GM18507 (cell line): ENCODE measurements at regions not wholly inside any gene's neighbourhood (a gene's known extent, or its start where the extent isn't known, plus 50 kb on each side); places are given as distances from the start of the nearest gene placed in this dataset.

Experiments used
- DNase-seq: peaks from one replicate; pipeline ENCODE4 v3.0.0; 2011; ENCODE audit warnings: low read depth; ENCODE audit not compliant: insufficient read length; ENCODE audit errors: extremely low spot score
- FAIRE-seq: peaks from 2 replicates; lab custom pipeline; 2011; peaks lifted over from hg19 to GRCh38; lab: Jason Lieb, UNC

DNA sequence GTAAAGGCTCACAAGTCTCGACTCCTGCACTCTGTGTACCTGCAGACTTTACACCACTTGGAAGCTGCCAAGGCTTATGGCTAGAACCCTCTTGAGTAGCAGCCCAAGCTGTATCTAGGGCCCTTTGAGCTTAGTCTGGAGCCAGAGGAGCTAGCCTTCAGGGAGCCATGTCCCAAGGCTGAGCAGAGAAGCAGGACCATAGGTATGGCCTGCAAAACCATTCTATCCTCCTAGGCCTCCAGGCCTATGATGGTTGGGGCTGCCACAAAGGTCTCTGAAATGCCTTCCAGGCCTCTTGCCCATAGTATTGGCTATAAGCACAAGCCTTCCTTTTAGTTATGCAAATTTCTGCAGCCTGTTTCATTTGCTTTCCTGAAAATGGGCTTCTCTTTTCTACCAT is 380.7 kb upstream of the CPXCR1 start:
- FAIRE-seq (no peak), DNase-seq (no peak)

DNA sequence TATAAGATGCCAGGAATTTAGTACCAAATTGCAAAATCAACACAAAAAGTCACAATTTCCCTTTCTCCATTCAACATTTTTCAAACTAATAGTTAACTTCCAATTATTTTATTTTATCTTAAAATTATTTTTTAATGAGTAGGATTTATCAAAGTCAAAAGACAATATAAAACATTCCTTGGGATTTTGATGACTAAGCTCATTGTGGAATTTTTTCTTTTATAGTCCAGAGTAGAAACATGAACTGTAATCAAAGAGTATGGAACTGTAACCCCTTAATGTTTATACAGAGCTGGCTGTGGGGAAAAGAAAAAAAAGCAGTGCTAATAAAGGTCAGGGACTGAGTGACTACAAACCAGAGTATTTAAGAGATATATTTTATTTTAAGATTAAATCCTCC is 368.6 kb upstream of the CPXCR1 start:
- DNase-seq = no peak
- no peak for FAIRE-seq

DNA sequence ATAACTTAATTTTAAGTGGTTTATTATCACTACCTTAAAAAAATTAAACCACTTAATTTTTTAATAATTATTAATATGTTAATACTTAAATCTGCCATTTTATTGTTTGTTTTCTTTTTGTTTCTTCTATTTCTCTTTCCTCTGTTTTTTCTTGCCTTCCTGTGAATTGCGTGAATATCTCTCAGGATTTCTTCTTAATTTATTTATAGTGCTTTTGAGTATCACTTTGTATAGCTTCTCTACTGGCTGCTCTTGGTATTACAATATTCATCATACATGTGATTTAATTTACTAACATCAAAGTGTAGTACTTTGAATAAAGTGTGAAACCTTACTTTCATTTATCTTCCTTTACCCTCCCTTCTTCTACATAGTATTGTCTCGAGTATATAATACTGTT is 349.5 kb upstream of the CPXCR1 start:
- DNase-seq = no peak
- no peak for FAIRE-seq

DNA sequence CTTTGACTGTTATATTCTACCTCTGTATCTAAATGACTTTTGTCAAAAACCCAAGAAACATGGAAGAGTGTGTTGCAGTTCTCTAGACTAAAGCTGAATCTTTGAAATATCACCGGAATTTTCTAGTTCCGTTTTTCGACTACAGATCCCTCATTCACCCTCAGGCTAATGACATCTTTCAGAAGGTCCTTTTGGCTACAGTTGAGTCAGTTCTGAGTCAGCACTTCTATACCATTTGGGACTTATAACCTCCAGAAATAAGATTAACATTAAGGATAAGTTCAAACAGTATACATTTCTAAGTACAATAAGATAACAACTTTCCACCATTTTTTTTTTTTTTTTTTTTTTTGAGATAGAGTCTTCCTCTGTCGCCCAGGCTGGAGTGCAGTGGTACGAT is 331.0 kb upstream of the CPXCR1 start:
- FAIRE-seq (no peak), DNase-seq (no peak)

DNA sequence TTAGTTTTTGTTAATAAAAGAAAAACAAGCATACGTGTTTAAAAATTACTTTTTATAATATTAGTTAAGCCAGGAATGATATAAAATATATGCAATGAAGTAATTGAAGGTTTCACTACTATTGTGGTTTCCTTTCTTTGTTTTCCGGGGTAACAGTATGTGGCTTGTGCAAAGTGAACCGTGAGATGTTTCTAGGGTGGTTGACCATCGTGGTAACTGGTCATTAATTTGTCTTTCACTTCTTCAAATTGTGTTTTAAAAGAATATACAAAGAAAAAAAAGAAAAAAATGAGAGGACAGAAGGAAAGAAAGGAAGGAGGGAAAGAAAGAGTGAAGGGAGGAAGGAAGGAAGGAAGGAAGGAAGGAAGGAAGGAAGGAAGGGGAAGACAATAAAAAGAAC is 330.1 kb upstream of the CPXCR1 start:
- DNase-seq (no peak), FAIRE-seq (no peak)

DNA sequence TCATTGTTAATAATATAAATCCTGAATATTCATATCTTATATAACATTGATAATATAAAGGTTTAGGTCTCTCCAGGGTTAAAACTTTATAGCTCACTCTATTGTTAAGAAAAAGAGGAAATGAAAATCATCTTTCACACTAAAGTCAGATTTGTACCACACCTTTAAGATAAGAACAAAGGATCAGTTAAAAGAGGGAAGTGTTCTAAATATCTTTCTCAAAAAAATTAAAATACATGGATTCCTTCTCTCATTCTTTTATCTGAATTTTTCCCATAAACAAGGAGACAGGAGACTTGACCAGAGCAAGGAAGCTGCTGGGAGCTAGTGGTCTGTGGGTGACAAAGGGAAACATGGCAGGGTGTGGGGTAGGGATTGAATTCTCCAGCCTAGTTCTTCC is 323.0 kb upstream of the CPXCR1 start:
- FAIRE-seq = no peak

DNA sequence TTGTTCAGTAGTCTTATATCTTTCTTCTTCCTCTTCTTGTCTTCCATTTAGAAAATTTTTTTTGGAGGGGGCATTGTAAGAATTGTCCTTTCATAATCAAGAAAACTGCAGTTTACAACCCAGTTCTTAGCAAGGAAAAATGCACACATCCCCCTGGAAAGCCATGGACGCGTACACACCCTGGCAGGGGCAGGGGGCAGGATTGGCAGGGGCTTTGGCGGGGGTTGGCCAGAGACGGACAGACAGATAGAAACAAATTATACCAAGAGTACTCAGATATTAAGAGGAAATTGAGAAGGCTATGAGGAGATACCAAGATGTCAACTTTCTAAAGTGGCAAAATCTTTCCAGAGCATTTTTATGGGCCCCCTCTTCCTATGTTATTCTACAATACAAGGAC is 322.5 kb upstream of the CPXCR1 start:
- DNase-seq (no peak), FAIRE-seq (no peak)

More for the DNA sequence above, 323.0 kb upstream of the CPXCR1 start:
- no peak for DNase-seq

DNA sequence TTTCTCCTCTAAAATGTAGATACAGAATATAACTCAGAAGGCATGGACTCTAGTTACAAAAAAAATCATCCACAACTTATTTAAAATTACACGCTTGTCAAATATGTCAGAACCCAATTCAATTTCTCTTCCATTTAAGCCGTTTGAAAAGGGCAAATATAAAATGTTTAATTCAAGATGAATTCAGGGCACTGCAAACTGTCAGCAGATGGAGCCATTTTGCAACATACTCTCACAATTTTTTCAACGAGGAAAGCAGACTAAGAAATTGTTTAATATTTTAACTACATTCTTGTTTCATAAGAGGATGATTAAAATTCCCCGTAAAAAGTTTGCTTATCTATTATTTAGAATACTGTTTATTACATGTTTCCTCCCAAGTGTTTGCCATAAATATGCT is 321.3 kb upstream of the CPXCR1 start:
- FAIRE-seq (no peak), DNase-seq (no peak)

DNA sequence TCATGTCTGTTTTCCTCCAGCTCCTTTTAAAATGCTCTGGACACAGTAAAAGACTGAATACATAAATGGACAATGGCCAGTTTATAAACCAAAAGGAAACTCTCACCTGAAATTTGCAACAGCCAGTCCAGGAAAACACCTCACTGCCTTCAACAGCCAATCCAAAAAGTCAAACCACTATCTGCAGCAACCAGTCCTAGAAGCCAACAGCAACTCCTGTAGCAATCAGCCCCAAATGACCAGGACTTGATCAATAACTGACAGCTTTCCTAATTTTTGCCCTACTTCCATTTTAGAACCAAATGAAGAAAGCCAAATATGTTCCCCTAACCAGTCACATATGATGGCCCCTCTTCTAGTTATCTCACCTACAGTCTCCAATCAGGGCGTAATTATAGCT is 309.5 kb upstream of the CPXCR1 start:
- FAIRE-seq (no peak), DNase-seq (no peak)

DNA sequence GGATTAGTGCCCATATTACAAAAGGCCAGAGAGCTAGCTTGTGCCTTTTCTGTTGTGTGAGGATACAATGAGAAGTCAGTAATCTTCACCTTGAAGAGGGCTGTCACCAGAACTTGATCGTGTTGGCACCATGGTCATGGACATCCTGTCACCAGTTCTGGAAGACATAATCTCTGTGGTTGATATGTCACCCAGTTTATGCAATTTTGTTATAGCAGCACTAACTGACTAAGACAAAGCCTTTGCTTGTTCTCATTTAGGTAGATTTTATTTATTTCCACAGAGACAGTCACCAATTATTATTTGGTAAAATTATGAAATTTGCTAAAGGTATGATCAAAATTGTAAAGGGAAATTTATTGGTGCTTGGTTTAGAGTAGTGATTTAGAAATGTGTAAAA is 308.8 kb upstream of the CPXCR1 start:
- FAIRE-seq = no peak

DNA sequence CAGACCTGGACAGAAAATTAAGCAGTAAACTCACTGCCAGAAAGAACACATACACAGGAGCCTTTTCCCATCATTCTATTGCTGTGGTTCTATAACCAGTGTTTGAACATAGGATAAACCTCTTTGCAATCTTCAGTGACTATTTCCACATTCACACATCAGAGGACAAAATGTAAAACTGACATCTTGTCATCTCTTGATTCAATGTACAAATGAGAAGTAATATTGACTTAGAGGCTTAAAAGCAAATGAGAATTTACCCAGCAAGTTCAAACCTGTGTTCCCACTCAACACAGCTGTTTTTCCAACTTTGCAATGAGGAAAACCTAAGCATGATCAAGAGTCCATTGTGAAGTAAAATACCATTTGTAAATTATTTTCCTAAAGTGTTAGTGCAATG is 307.1 kb upstream of the CPXCR1 start:
- FAIRE-seq (no peak), DNase-seq (no peak)

More for the DNA sequence above, 308.8 kb upstream of the CPXCR1 start:
- DNase-seq = no peak
